ENCODE measurements at regions not wholly inside any gene's neighbourhood (a gene's known extent, or its start where the extent isn't known, plus 50 kb on each side); places are given as distances from the start of the nearest gene placed in this dataset.

GRCh38 chr6:50257322-50257721 is 207.6 kb upstream of the DEFB112 start:
- no peaks in the 10 kb centered on the region for H3K36me3 ChIP-seq (ENCODE audit: control insufficient read depth, insufficient read depth, low read length)
- no peak overlapping the region for H3K4me3 ChIP-seq (replicated peaks; ENCODE audit: low read depth, low read length)
- DNase-seq (ENCODE audit: extremely low read depth, insufficient read length) = no peak
- TF ChIP-seq CTCF (IDR thresholded peaks at IDR 0.05; ENCODE audit: insufficient read depth, low read length, poor library complexity, severe bottlenecking) = no peak
- H3K27me3 ChIP-seq (replicated peaks; ENCODE audit: control insufficient read depth, insufficient read depth, low read length) = no peaks in the 10 kb centered on the region

GRCh38 chr6:50259903-50260302 is 210.2 kb upstream of the DEFB112 start:
- DNase-seq (ENCODE audit: extremely low read depth, insufficient read length) = no peak
- no peak overlapping the region for H3K4me3 ChIP-seq (replicated peaks; ENCODE audit: low read depth, low read length)
- TF ChIP-seq CTCF (IDR thresholded peaks at IDR 0.05; ENCODE audit: insufficient read depth, low read length, poor library complexity, severe bottlenecking) = no peak
- no peaks in the 10 kb centered on the region for H3K36me3 ChIP-seq (ENCODE audit: control insufficient read depth, insufficient read depth, low read length)
- no peaks in the 10 kb centered on the region for H3K27me3 ChIP-seq (replicated peaks; ENCODE audit: control insufficient read depth, insufficient read depth, low read length)

- no peak for DNase-seq (ENCODE audit: extremely low read depth, insufficient read length)
- no peaks in the 10 kb centered on the region for H3K27me3 ChIP-seq (replicated peaks; ENCODE audit: control insufficient read depth, insufficient read depth, low read length)
- TF ChIP-seq CTCF (IDR thresholded peaks at IDR 0.05; ENCODE audit: insufficient read depth, low read length, poor library complexity, severe bottlenecking) = peak; percentile 44
Measured at GRCh38 chr6:50264995-50265571, 215.4 kb upstream of the DEFB112 start.

GRCh38 chr6:50270415-50270814 is 220.7 kb upstream of the DEFB112 start:
- no peak for TF ChIP-seq CTCF (IDR thresholded peaks at IDR 0.05; ENCODE audit: insufficient read depth, low read length, poor library complexity, severe bottlenecking)
- no peak for DNase-seq (ENCODE audit: extremely low read depth, insufficient read length)
- Histone ChIP-seq H3K27me3 (replicated peaks; ENCODE audit: control insufficient read depth, insufficient read depth, low read length) (no peaks in the 10 kb centered on the region), H3K36me3 (ENCODE audit: control insufficient read depth, insufficient read depth, low read length) (no peaks in the 10 kb centered on the region), H3K4me3 (replicated peaks; ENCODE audit: low read depth, low read length) (no peak overlapping the region)

More at GRCh38 chr6:50264995-50265571, 215.4 kb upstream of the DEFB112 start:
- Histone ChIP-seq H3K36me3 (ENCODE audit: control insufficient read depth, insufficient read depth, low read length) (no peaks in the 10 kb centered on the region), H3K4me3 (replicated peaks; ENCODE audit: low read depth, low read length) (no peak overlapping the region)

- TF ChIP-seq CTCF (IDR thresholded peaks at IDR 0.05; ENCODE audit: insufficient read depth, low read length, poor library complexity, severe bottlenecking) = no peak
Measured at GRCh38 chr6:50271266-50271665, 221.5 kb upstream of the DEFB112 start.

GRCh38 chr6:50271817-50272216 is 222.1 kb upstream of the DEFB112 start:
- H3K4me3 ChIP-seq (replicated peaks; ENCODE audit: low read depth, low read length) = no peak overlapping the region
- no peak for TF ChIP-seq CTCF (IDR thresholded peaks at IDR 0.05; ENCODE audit: insufficient read depth, low read length, poor library complexity, severe bottlenecking)
- DNase-seq (ENCODE audit: extremely low read depth, insufficient read length) = no peak
- H3K27me3 ChIP-seq (replicated peaks; ENCODE audit: control insufficient read depth, insufficient read depth, low read length) = no peaks in the 10 kb centered on the region
- H3K36me3 ChIP-seq (ENCODE audit: control insufficient read depth, insufficient read depth, low read length) = no peaks in the 10 kb centered on the region

More at GRCh38 chr6:50271266-50271665, 221.5 kb upstream of the DEFB112 start:
- Histone ChIP-seq H3K27me3 (replicated peaks; ENCODE audit: control insufficient read depth, insufficient read depth, low read length) (no peaks in the 10 kb centered on the region), H3K4me3 (replicated peaks; ENCODE audit: low read depth, low read length) (no peak overlapping the region), H3K36me3 (ENCODE audit: control insufficient read depth, insufficient read depth, low read length) (no peaks in the 10 kb centered on the region)
- no peak for DNase-seq (ENCODE audit: extremely low read depth, insufficient read length)

All from GM06990 (cell line).